Right lobe of liver (tissue), 6 donors: ENCODE measurements at regions not wholly inside any gene's neighbourhood (a gene's known extent, or its start where the extent isn't known, plus 50 kb on each side); places are given as distances from the start of the nearest gene placed in this dataset.

ENCODE experiments used
- ATAC-seq, 4 donors: fragments of 200-7000 bp; cut with Tn5 transposase; one replicate each; pipeline ENCODE4 v1.9.1; 2020; ENCODE audit warnings: mild to moderate bottlenecking in 4 of 4, moderate library complexity in 4 of 4
- DNase-seq, 3 donors: peaks; one replicate each; pipeline ENCODE4 v3.0.0-alpha.2; 2020
- H3K27ac ChIP-seq, 3 donors: fragments of 200-600 bp; one replicate each; pipeline ENCODE4 v1.8.0; 2022
- H3K27me3 ChIP-seq, 2 donors: fragments of 200-600 bp; one replicate each; pipeline ENCODE4 v1.8.0; 2022
- H3K36me3 ChIP-seq, 4 donors: fragments of 200-600 bp; sonication (generic) in 1 of 4; one replicate each; pipeline versions ENCODE4 v1.5.1 to v1.8.0; 2017 to 2022; ENCODE audit warnings: control low read depth in 1 of 4
- H3K4me1 ChIP-seq, 4 donors: fragments of 200-600 bp; sonication (generic) in 1 of 4; one replicate each; pipeline versions ENCODE4 v1.5.1 to v1.8.0; 2017 to 2022; ENCODE audit warnings: control low read depth in 1 of 4
- H3K4me3 ChIP-seq, 3 donors: fragments of 200-600 bp; one replicate each; pipeline ENCODE4 v1.8.0; 2022
- H3K9me3 ChIP-seq, 4 donors: fragments of 200-600 bp; sonication (generic) in 1 of 4; one replicate each; pipeline versions ENCODE4 v1.5.1 to v1.8.0; 2017 to 2022; ENCODE audit warnings: control low read depth in 1 of 4
- POLR2A ChIP-seq: fragments of 450-650 bp; IDR thresholded peaks from one replicate; pipeline ENCODE4 v1.6.1; 2017; ENCODE audit warnings: antibody characterized with exemption, mild to moderate bottlenecking
- WGBS: methylation state at CpG from one replicate; pipeline ENCODE4 v1.1.6; 2018; ENCODE audit warnings: low coverage, low lambda C conversion rate; ENCODE audit not compliant: insufficient coverage; ENCODE audit errors: missing lambda C conversion rate; 5-methylcytosine and 5-hydroxymethylcytosine counted together
- intact Hi-C, 2 donors: fragments of 100-400 bp; cut with DNase I; formaldehyde crosslinking; loops; one replicate each; pipeline versions ENCODE4 v1.11.2 to v1.14.1; 2022
- TF ChIP-seq, protein P1 (sequence below), 4 donors: fragments of 200-600 bp in 3 of 4; fragments of 450-650 bp in 1 of 4; IDR thresholded peaks; one replicate each; pipeline versions ENCODE4 v1.5.1 to v1.8.0; 2016 to 2022; ENCODE audit warnings: antibody characterized with exemption in 4 of 4, mild to moderate bottlenecking in 2 of 4
- donor health status: DM: no; HTN: yes; CAD: no.
- donor health status: DM: no; HTN: no; CAD: no.
- donor health status: DM: no; HTN: no; CAD: no.
- donor health status: DM: no; HTN: yes; CAD: no.
- donor health status: DM: no; HTN: yes; CAD: no.

DNA sequence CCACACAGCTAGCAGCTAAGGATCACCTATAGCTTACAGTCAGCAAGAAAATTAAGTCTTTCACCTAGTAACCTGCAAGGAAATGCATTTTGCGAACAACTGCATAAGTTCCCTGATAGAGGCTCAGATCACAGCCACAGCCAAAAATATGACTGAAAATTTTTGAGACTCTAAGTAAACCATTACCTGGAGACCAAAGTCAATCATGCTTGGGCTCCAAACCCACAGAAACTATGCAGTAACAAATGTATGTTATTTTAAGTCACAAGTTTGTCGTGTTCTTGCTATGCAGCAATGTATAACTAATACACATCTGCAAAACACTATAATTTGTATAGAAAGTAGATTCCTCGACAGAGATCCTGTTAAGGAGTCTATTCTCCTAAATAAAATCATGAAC lies 1025.7 kb upstream of the RAG2 start:
- ATAC-seq (no peak), DNase-seq (no peak)
- H3K9me3 ChIP-seq: no peaks in the 10 kb centered on the region
- no peaks in the 10 kb centered on the region for H3K36me3 ChIP-seq
- no peak for TF ChIP-seq POLR2A
- TF ChIP-seq, protein P1, sequence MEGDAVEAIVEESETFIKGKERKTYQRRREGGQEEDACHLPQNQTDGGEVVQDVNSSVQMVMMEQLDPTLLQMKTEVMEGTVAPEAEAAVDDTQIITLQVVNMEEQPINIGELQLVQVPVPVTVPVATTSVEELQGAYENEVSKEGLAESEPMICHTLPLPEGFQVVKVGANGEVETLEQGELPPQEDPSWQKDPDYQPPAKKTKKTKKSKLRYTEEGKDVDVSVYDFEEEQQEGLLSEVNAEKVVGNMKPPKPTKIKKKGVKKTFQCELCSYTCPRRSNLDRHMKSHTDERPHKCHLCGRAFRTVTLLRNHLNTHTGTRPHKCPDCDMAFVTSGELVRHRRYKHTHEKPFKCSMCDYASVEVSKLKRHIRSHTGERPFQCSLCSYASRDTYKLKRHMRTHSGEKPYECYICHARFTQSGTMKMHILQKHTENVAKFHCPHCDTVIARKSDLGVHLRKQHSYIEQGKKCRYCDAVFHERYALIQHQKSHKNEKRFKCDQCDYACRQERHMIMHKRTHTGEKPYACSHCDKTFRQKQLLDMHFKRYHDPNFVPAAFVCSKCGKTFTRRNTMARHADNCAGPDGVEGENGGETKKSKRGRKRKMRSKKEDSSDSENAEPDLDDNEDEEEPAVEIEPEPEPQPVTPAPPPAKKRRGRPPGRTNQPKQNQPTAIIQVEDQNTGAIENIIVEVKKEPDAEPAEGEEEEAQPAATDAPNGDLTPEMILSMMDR (IDR thresholded peaks at IDR 0.05): no peak
- WGBS: 54% methylated on average over 3 of the region's 3 CpGs
- H3K27ac ChIP-seq: no peak overlapping the region
- H3K4me1 ChIP-seq: no peaks in the 10 kb centered on the region
- H3K4me3 ChIP-seq: no peak overlapping the region
- intact Hi-C loops: no loop called here
- no peaks in the 10 kb centered on the region for H3K27me3 ChIP-seq

DNA sequence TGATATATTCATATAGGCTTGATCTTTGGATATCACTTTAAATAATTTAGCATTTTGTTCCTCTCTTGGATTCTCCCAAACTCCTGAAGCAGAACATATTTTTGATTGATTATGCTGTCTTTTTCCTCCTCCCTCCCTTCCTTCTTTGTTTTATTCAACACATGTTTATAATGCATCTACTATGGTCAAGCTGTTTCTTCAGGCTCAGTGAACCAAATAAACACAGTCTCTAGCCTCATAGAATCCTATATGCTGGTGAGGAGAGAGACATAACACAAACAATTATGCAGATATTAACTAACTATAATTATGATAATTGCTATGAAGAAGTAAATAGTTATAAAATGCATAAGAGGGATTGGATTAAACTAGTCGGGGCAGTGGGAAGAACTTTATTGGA lies 1023.6 kb upstream of the RAG2 start:
- 50% methylated on average over 1 of the region's 1 CpG for WGBS
- no peak overlapping the region for H3K27ac ChIP-seq
- intact Hi-C loops: no loop called here
- TF ChIP-seq, protein P1 (IDR thresholded peaks at IDR 0.05): no peak
- no peak for TF ChIP-seq POLR2A
- no peak overlapping the region for H3K4me3 ChIP-seq
- no peak for ATAC-seq
- no peaks in the 10 kb centered on the region for H3K9me3 ChIP-seq
- no peaks in the 10 kb centered on the region for H3K27me3 ChIP-seq
- no peaks in the 10 kb centered on the region for H3K36me3 ChIP-seq
- no peaks in the 10 kb centered on the region for H3K4me1 ChIP-seq
- DNase-seq: no peak

DNA sequence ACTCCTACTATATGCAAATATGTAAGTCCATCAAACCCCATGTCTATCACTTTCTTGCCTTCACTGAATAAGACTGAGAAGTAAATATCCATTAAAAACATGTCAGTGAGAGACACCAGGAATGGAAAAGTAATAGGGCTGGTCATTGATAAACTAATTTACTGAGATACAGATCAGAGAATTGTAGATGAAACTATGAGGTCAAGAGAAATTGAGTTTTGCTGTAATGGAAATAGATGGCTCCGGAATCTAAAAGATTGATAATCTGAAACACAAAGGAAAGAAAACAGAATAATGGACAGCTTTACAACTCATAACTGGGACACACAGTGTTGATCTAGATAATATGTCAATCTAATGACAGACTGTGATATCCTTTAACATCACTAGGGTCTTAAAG lies 1018.3 kb upstream of the RAG2 start:
- TF ChIP-seq, protein P1 (IDR thresholded peaks at IDR 0.05): no peak
- no peak for TF ChIP-seq POLR2A
- H3K9me3 ChIP-seq: no peaks in the 10 kb centered on the region
- H3K4me3 ChIP-seq: no peak overlapping the region
- 44% methylated on average over 1 of the region's 1 CpG for WGBS
- H3K36me3 ChIP-seq: no peaks in the 10 kb centered on the region
- ATAC-seq (no peak), DNase-seq (no peak)
- intact Hi-C loops: no loop called here
- H3K27ac ChIP-seq: no peak overlapping the region
- H3K27me3 ChIP-seq: no peaks in the 10 kb centered on the region
- H3K4me1 ChIP-seq: no peaks in the 10 kb centered on the region

DNA sequence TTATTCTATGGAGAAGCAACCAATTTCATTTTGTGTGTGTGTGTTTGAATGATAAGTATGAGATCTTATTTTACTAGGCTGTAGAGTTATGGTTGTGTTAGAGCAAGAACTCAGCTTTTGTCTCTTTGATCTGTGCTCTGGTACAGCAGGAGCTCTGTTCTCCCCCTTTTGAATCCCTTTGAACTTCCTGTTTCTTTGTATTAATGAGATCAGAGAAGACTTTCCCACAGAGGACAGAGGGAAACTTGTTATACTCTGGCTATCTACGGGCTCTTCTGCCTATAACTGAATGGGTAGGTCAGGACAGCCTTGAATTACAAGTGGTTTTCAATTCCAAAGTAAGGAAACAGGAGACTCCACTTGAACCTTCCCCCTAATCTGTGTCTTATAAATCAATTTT lies 1015.0 kb upstream of the RAG2 start:
- no peaks in the 10 kb centered on the region for H3K9me3 ChIP-seq
- no peak overlapping the region for H3K4me3 ChIP-seq
- intact Hi-C loops: no loop called here
- H3K27me3 ChIP-seq: no peaks in the 10 kb centered on the region
- H3K27ac ChIP-seq: no peak overlapping the region
- ATAC-seq: no peak
- 19% methylated on average over 1 of the region's 1 CpG for WGBS
- no peaks in the 10 kb centered on the region for H3K4me1 ChIP-seq
- H3K36me3 ChIP-seq: no peaks in the 10 kb centered on the region
- no peak for DNase-seq
- TF ChIP-seq, protein P1 (IDR thresholded peaks at IDR 0.05): no peak
- TF ChIP-seq POLR2A: no peak

DNA sequence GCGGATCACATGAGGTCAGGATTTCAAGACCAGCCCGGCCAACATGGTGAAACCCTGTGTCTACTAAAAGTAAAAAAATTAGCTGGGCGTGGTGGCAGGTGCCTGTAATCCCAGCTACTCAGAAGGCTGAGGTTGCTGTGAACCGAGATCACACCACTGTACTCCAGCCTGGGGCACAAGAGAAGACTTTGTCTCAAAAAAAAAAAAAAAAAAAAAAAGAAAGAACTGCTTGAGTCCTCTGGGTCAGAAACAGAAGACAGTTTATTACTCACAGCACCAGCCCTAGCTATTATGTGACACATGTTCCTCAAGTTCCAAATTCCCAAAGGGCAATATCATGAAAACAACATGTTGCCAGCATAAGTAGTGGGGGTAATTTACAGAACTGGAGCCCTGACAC lies 1014.1 kb upstream of the RAG2 start:
- TF ChIP-seq POLR2A: no peak
- TF ChIP-seq, protein P1 (IDR thresholded peaks at IDR 0.05): no peak
- Histone ChIP-seq H3K36me3 (no peaks in the 10 kb centered on the region), H3K9me3 (no peaks in the 10 kb centered on the region), H3K4me1 (no peaks in the 10 kb centered on the region), H3K27ac (no peak overlapping the region), H3K4me3 (no peak overlapping the region), H3K27me3 (no peaks in the 10 kb centered on the region)
- no peak for DNase-seq
- ATAC-seq: no peak
- intact Hi-C loops: no loop called here
- 81% methylated on average over 4 of the region's 4 CpGs for WGBS
